OCI-LY3 (cell line): ENCODE measurements at regions not wholly inside any gene's neighbourhood (a gene's known extent, or its start where the extent isn't known, plus 50 kb on each side); places are given as distances from the start of the nearest gene placed in this dataset.

Source experiments
- EZH2phosphoT487 ChIP-seq: fragments of 200-600 bp; shearing (Covaris generic); IDR thresholded peaks from 2 replicates; pipeline ENCODE4 v1.6.1; 2018; ENCODE audit warnings: antibody characterized with exemption, mixed run types, low read depth
- TF ChIP-seq, protein P1 (sequence below): fragments of 200-600, 300-600 bp; sonication (generic); IDR thresholded peaks from 2 replicates; pipeline ENCODE4 v1.5.1; 2014; ENCODE audit warnings: antibody characterized with exemption, low read length, low read depth

GRCh38 chr12:5203720-5204119, 160.0 kb downstream of the KCNA5 start:
- TF ChIP-seq EZH2phosphoT487: no peak
- TF ChIP-seq, protein P1, sequence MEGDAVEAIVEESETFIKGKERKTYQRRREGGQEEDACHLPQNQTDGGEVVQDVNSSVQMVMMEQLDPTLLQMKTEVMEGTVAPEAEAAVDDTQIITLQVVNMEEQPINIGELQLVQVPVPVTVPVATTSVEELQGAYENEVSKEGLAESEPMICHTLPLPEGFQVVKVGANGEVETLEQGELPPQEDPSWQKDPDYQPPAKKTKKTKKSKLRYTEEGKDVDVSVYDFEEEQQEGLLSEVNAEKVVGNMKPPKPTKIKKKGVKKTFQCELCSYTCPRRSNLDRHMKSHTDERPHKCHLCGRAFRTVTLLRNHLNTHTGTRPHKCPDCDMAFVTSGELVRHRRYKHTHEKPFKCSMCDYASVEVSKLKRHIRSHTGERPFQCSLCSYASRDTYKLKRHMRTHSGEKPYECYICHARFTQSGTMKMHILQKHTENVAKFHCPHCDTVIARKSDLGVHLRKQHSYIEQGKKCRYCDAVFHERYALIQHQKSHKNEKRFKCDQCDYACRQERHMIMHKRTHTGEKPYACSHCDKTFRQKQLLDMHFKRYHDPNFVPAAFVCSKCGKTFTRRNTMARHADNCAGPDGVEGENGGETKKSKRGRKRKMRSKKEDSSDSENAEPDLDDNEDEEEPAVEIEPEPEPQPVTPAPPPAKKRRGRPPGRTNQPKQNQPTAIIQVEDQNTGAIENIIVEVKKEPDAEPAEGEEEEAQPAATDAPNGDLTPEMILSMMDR: no peak
